Colonic mucosa (tissue), 4 donors: ENCODE measurements at regions not wholly inside any gene's neighbourhood (a gene's known extent, or its start where the extent isn't known, plus 50 kb on each side); places are given as distances from the start of the nearest gene placed in this dataset.

Experiments
- DNase-seq: peaks from one replicate; pipeline ENCODE4 v3.0.0-alpha.2; 2020
- H3K27ac ChIP-seq: fragments of 200-600 bp; one replicate; pipeline ENCODE4 v1.8.0; 2021
- H3K27me3 ChIP-seq: fragments of 200-600 bp; one replicate; pipeline ENCODE4 v1.8.0; 2021
- H3K36me3 ChIP-seq: fragments of 200-600 bp; one replicate; pipeline ENCODE4 v1.8.0; 2021
- H3K4me1 ChIP-seq: fragments of 200-600 bp; one replicate; pipeline ENCODE4 v1.8.0; 2021; ENCODE audit warnings: mild to moderate bottlenecking
- H3K4me3 ChIP-seq: fragments of 200-600 bp; one replicate; pipeline ENCODE4 v1.8.0; 2021
- H3K9ac ChIP-seq, 2 donors: one replicate each; pipeline ENCODE4 v1.7.0; 2013; ENCODE audit warnings: control low read depth in 2 of 2, low read depth in 2 of 2, low read length in 2 of 2
- H3K9me3 ChIP-seq: fragments of 200-600 bp; one replicate; pipeline ENCODE4 v1.8.0; 2021
- intact Hi-C: fragments of 100-400 bp; cut with DNase I; formaldehyde crosslinking; loops from one replicate; pipeline ENCODE4 v1.14.1; 2022
- TF ChIP-seq, protein P1 (sequence below): fragments of 200-600 bp; IDR thresholded peaks from one replicate; pipeline ENCODE4 v1.8.0; 2022; ENCODE audit warnings: antibody characterized with exemption, mild to moderate bottlenecking
- donor health status: healthy.
- donor health status: DM: no; HTN: no; CAD: no.
- donor health status: DM: no; HTN: no; CAD: no.

DNA sequence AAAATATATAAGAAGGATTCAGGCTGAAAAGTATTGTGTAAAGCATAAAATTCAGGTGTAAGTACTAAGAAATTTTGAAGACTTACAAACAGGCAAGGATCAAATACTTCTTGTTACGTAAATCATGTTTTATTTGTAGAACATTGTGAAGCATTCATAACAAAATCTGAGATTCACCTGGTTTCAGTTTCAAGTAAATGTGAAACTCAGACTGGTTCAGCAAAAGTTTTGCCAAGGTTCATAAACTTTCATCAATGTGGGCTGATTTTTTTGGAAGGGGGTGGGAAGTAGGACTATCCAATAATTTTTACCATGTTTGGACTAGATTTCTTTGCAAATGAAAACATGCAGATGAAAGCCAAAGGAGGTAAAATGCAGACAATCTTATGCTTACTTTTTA lies 527.7 kb downstream of the ANKRD50 start:
- no peaks in the 10 kb centered on the region for H3K27me3 ChIP-seq
- intact Hi-C loops: no loop called here
- no peaks in the 10 kb centered on the region for H3K9me3 ChIP-seq
- no peak for DNase-seq
- H3K4me3 ChIP-seq: no peak overlapping the region
- H3K9ac ChIP-seq: no peak overlapping the region
- H3K36me3 ChIP-seq: no peaks in the 10 kb centered on the region
- TF ChIP-seq, protein P1, sequence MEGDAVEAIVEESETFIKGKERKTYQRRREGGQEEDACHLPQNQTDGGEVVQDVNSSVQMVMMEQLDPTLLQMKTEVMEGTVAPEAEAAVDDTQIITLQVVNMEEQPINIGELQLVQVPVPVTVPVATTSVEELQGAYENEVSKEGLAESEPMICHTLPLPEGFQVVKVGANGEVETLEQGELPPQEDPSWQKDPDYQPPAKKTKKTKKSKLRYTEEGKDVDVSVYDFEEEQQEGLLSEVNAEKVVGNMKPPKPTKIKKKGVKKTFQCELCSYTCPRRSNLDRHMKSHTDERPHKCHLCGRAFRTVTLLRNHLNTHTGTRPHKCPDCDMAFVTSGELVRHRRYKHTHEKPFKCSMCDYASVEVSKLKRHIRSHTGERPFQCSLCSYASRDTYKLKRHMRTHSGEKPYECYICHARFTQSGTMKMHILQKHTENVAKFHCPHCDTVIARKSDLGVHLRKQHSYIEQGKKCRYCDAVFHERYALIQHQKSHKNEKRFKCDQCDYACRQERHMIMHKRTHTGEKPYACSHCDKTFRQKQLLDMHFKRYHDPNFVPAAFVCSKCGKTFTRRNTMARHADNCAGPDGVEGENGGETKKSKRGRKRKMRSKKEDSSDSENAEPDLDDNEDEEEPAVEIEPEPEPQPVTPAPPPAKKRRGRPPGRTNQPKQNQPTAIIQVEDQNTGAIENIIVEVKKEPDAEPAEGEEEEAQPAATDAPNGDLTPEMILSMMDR: no peak
- no peaks in the 10 kb centered on the region for H3K4me1 ChIP-seq
- H3K27ac ChIP-seq: no peak overlapping the region

DNA sequence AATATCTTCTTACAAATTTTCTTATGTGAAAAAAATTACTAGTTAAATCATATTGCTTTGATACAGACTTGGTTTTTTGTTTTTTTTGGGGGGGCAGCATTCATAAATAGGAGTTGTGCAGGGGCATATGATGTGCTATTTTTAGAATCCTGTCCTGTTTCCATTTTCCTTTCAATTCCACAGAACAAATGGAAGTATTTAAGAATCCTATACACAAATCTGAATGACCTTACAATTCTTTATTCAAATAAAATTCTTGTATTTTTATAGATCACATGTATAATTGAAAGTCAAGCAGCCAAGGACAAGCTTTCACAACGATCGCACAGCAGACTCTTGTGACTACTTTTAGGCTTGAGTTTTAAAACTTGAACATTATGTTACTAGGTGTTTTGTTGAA lies 523.9 kb downstream of the ANKRD50 start:
- no peaks in the 10 kb centered on the region for H3K36me3 ChIP-seq
- intact Hi-C loops: no loop called here
- no peak overlapping the region for H3K4me3 ChIP-seq
- H3K27me3 ChIP-seq: no peaks in the 10 kb centered on the region
- no peaks in the 10 kb centered on the region for H3K9me3 ChIP-seq
- TF ChIP-seq, protein P1: no peak
- DNase-seq: no peak
- no peak overlapping the region for H3K9ac ChIP-seq
- no peak overlapping the region for H3K27ac ChIP-seq
- no peaks in the 10 kb centered on the region for H3K4me1 ChIP-seq

DNA sequence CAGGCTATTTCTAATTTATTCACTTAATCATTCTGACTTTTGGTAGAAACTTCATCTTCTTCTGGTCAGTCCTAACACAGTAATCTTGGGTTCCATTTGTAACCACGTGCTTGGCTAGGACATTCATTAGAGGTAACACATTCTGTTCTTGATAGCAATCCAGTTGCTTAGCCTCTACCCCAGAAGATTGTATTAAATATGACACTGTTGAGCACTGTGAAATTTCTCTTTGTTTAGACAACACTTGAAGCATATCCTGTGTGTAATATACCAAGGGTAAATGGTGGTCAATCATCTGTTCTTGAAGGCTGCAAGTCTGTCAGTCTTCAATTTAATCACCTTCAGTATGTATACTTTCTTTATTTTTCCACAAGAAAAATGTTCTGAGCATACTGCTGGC lies 523.0 kb downstream of the ANKRD50 start:
- TF ChIP-seq, protein P1: no peak
- H3K36me3 ChIP-seq: no peaks in the 10 kb centered on the region
- no peaks in the 10 kb centered on the region for H3K27me3 ChIP-seq
- H3K27ac ChIP-seq: no peak overlapping the region
- no peaks in the 10 kb centered on the region for H3K9me3 ChIP-seq
- H3K9ac ChIP-seq: no peak overlapping the region
- DNase-seq: no peak
- intact Hi-C loops: no loop called here
- no peak overlapping the region for H3K4me3 ChIP-seq
- H3K4me1 ChIP-seq: no peaks in the 10 kb centered on the region

DNA sequence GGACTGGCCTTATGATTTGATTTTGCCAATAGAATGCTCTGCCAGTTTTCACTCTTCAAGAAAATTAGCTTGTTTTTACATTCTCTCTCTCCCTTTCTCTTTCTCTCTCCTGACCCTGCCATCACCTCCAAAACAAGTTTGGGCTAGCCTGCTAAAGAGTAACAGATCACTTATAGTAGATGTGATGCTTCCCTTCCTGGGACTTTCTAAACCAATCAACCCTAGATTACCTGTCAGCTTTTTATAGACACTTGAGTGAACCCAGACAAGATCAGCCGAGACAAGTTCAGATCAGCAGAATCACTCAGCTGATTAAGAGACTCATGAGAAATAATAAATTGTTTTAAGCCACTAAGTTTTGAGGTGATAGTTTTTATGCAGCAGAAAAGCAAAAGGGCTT lies 521.2 kb downstream of the ANKRD50 start:
- Histone ChIP-seq H3K9me3 (no peaks in the 10 kb centered on the region), H3K27me3 (no peaks in the 10 kb centered on the region), H3K4me3 (no peak overlapping the region), H3K27ac (no peak overlapping the region), H3K36me3 (no peaks in the 10 kb centered on the region), H3K4me1 (no peaks in the 10 kb centered on the region), H3K9ac (no peak overlapping the region)
- TF ChIP-seq, protein P1: no peak
- DNase-seq: no peak
- intact Hi-C loops: no loop called here

DNA sequence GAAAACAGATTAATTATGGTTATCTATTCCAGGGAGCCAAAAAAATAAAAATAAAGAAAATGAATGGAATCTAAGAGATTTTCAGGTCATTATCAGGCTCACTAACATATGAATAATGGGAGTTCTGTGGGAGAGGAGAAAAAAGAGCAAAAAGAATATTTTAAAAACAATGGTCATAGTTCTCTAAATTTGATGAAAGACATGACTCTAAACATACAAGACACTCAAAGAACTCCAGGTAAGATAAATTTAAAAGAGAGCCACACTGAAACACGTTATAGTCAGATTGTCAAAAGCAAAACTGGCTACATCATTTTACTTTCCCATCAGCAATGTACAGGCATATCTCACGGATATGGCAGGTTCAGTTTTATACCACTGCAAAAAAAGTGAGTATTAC lies 520.0 kb downstream of the ANKRD50 start:
- DNase-seq: no peak
- Histone ChIP-seq H3K4me3 (no peak overlapping the region), H3K9ac (no peak overlapping the region), H3K27me3 (no peaks in the 10 kb centered on the region), H3K36me3 (no peaks in the 10 kb centered on the region), H3K27ac (no peak overlapping the region), H3K9me3 (no peaks in the 10 kb centered on the region), H3K4me1 (no peaks in the 10 kb centered on the region)
- intact Hi-C loops: no loop called here
- TF ChIP-seq, protein P1: no peak

DNA sequence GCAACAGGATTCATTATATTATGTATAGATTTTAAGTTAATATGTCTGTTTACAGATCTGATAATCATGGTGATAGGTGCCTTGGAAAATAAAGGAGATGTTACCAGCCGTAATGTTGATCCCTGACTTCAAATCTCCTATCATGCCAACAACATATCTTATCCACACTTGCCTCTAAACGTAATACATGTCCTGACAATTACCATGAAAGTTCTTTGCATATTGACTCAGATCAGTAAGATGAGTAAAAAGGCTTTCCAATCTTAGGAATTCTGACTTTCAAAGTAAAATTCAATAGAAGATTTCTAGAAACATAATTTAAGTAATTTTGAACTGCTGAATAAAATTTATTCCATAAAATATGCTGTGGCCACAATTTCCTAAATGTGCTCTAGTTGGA lies 513.3 kb downstream of the ANKRD50 start:
- H3K36me3 ChIP-seq: no peaks in the 10 kb centered on the region
- H3K4me1 ChIP-seq: no peaks in the 10 kb centered on the region
- no peaks in the 10 kb centered on the region for H3K9me3 ChIP-seq
- no peak overlapping the region for H3K9ac ChIP-seq
- intact Hi-C loops: no loop called here
- no peaks in the 10 kb centered on the region for H3K27me3 ChIP-seq
- DNase-seq: no peak
- H3K27ac ChIP-seq: no peak overlapping the region
- H3K4me3 ChIP-seq: no peak overlapping the region
- TF ChIP-seq, protein P1: no peak
